D341Med (cell line): ENCODE measurements at regions not wholly inside any gene's neighbourhood (a gene's known extent, or its start where the extent isn't known, plus 50 kb on each side); places are given as distances from the start of the nearest gene placed in this dataset.
"Not testable (repeated sequence)": the region's sequence is repeated elsewhere in the genome, so short reads cannot be mapped to it uniquely, and the experiment has no call there.

Experiments used
- DNase-seq: peaks from one replicate; pipeline ENCODE4 v3.0.0; 2012; ENCODE audit warnings: low spot score

DNA sequence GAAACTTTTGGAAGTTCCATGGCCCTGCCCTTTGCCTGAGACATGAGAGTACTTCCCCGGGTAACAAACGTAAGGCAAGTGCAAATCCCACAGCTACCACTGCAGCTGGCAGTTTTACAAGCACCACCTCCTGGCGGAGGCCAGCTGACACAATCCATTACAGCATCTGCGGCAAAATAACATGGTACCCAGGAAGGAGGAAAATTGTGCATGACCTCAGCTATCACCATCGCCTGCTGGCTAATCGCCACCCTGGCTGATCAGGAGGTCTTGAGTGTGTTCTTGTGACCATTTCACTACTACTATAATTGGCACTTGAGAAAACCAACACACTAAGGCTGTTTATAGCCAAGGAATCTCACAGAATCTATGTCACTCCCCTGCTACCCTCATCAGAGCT, 71.7 kb upstream of the SERPINE2 start:
- DNase-seq, result no peak

DNA sequence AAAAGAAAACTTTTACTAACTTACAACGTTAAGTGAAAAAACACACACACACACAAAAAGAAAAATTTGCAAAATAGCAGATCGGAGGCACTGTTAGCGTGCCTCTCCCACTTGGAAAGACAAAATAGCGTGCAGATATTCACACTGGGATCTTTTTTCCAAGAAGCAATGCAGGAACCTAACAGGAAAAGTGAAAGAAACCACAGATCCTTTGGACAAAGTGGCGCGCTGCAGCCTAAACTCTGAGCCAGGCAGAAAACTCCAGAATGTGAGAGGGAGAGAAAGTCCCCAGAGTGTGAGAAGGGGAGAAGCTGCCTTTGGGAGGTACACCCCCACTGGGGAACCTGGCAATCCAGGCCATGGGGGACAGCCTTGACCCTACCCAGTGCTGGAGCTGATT, 70.7 kb upstream of the SERPINE2 start:
- DNase-seq, result no peak

DNA sequence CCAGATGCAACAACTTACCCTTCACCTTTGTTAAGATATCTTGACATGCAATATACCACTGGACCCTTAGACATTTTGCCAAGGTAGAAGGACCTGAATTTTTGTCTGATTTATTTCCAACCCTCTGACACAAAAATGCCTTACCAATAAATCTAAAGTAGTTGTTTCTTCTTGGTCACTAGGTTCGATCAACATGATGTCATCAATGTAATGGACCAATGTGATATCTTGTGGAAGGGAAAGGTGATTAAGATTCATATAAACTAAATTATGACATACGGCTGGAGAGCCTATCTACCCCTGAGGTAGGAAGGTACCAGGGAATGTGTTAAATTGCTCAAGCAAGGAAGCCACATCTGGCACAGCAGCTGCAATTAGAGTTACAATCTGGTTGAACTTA, 67.7 kb upstream of the SERPINE2 start:
- DNase-seq, result no peak

GRCh38 chr2:224104668-224105386, 65.7 kb upstream of the SERPINE2 start:
- no peak for DNase-seq

DNA sequence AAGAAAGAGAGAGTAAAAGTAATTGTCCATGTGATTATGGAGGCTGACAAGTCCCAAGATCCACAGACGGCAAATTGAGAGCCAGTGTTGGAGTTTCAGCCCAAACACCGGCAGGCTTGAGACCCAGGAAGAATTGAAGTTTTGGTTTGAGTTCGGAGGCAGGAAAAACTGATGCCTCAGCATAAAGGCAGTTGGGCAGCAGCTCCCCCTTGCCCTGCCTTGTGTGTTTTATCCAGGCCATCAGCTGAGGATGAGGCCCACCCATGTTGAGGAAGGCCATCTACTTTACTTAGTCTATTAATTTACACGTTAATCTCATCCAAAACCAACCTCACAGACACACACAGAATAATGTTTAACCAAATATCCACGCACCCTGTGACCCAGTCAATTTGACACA, 64.6 kb upstream of the SERPINE2 start:
- DNase-seq, result no peak

DNA sequence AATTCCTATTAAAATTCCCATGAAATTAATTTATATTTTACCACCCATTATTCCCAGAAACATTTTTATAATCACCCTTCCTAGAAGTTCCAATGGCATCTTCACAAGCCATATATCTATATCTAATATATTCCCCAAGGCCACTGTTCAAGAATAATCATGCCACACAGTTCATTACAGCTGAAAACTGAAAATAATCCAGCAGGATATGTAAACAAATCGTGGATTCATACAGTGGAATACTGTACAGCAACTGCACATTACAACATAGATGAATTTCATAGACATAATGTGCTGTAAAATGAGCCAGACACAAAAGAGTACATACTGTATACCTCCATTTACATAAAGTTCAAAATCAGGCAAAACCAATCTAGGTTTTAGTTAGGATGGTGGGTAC, 63.9 kb upstream of the SERPINE2 start:
- DNase-seq, result no peak

- DNase-seq, result no peak
Measured at GRCh38 chr2:224101820-224102630, 62.9 kb upstream of the SERPINE2 start.

- no peak for DNase-seq
Measured at GRCh38 chr2:224099861-224100643, 61.0 kb upstream of the SERPINE2 start.

DNA sequence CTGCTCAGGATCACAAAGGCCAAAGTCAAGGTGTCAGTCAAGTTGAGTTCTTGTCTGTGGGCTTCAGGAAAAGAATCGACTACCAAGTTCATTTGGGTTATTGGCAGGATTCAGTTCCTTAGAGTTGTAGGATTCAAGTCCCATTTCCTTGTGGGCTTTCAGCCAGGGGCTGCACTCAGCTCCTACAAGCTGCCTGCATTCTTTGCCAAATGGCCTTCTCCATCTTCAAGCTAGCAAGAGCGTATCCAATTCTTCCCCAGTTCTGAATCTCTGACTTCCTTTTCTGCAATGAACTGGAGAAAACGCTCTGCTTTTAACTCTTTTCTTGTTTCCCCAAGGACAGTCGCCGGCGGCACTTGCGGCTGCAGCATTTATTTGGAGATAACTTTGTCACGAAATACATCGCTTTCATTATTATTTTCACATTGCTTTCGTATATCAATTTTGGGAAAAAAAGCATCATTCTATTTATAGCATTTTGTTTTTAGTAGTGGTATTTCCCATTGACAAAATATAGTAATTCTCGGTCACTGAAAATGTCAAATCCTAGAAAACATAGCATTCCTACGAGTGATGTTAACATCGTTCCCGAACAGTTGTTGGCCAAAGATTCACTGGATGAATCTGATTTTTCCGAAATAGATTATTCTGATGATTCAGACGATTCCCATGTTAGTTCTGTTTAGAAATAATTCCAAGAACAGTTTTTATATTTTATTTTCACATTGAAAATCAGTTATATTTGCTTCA, 59.6 kb upstream of the SERPINE2 start:
- no peak for DNase-seq

DNA sequence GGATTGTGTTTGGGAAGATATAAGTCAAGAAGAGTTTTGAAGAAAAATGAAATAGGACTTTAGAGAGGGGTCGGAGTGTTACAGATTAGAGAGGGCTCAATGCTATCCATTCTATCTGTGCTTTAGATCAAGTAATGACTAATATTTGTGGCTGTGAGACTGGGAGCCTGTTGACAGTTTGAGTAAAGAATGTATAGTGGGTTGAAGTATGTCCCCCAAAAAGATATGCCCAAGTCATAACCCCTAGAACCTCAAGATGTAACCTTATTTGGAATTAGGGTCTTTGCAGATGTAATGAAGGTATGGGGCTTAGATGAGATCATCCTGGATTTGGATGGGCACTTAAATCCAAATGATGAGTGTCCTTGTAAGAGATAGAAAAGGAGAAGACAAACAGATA, 55.3 kb upstream of the SERPINE2 start:
- DNase-seq, result no peak

DNA sequence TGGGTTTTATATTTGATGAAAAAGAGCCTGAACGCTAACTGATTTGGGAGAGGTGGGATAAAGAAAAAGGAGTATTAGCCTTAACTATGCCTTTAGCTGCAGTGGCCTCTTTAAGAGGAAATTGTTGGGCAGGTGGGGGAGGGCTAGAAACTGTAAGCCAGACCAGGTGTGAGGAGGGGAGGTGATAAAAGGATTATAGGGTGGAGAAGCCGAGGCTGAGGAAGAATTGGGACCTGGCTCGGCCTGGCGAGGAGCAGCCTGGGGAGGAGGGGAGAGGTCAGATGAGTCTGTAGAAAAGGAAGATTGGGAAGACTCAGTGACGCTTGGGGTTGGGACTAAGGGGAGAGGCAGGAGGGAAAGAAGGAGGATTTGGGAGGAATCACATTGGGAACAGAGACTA, 52.6 kb upstream of the SERPINE2 start:
- DNase-seq, result not testable (repeated sequence)

DNA sequence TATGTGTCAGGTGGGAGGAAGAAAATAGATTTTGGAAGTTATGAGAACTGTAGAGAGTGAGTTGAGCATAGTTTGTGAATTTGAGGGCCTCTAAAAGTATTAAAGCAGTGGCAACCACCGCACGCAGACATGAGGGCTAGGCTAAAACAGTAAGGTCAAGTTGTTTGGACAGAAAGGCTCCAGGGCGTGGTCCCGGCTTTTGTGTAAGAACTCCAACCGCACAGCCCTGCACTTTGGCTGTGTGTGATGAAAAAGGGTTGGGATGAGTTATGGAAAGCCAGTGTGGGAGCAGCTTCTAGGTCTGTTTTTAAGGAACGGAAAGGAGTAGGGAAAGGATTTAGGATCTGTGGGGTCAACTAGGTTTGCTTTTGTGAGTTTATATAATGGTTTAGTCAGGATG, 50.5 kb upstream of the SERPINE2 start:
- DNase-seq, result not testable (repeated sequence)
